ENCODE measurements at regions not wholly inside any gene's neighbourhood (a gene's known extent, or its start where the extent isn't known, plus 50 kb on each side); places are given as distances from the start of the nearest gene placed in this dataset.

DNA sequence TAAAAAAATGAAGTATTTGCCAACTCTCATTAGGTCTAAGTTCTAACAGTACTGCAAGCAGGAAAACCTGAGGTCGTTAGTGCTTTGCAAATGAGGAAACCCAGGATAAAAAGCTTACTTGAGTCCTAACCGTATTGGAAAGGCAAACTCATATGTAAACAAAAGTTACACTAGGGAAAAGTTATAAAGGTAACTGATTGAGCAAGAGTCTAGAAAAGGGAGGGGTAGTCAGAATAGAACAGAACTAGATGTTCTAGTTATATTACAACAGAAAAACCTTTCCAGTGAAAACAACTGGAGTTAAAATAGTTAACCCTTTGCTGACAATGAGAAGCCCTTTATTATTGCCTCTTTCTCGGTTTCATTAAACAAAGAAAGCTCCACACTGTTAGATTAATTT, 66.4 kb upstream of the MAOA start:
- no peak for DNase-seq

DNA sequence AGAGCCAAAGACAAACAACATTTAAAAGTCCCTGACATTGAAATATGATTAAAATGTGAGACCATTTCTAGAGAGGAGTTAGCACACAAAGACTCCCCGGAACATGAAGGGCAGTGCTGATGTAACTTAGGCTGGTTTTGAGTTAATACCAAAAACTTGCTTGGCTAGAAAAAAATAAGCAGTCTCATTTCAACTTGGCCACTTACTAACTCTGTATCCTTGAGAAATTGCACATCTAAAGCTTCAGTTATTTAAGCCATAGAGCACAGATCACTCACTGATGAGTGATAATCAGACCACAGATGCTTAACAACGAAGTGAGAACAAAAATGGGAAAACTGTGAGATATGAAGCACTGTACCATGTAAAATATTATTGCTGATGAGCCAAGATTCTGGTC, 65.9 kb upstream of the MAOA start:
- DNase-seq = no peak

DNA sequence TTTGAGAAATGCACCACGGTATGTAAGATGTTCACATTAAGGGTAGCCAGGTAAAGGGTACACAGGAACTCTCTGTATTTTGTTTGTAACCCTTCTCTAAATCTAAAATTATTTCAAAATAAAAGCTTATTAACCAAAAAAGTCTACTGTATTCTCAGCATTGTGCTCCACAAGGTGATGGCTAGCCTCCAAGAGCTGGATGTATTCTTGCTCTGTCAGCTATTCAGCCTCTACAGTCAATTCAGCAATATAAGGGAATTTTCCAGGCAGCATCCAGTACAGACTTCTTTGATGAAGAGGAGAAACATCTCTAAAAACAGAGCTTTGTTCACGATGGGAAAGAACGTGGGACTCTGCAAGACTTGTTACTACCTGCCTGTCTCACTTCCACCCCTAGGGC, 63.5 kb upstream of the MAOA start:
- DNase-seq = no peak

DNA sequence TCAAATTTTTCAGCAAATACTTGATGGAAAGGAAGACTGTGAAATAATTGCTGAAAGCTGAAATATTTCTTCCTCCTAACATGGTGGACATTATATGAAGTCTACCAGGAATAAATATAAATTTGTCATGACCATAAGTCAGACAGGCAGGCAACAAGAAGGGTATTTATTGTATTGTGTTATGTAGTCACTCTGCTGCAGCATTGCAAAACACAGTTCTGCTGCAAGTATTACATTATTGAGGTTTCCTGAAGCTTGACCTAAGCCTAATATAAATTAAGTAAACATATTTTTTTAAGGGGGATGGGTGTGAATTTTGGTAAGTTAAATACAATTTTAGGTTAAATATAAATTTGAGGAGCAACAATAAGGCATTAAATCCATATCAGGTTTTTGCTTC, 60.2 kb upstream of the MAOA start:
- no peak for DNase-seq

DNA sequence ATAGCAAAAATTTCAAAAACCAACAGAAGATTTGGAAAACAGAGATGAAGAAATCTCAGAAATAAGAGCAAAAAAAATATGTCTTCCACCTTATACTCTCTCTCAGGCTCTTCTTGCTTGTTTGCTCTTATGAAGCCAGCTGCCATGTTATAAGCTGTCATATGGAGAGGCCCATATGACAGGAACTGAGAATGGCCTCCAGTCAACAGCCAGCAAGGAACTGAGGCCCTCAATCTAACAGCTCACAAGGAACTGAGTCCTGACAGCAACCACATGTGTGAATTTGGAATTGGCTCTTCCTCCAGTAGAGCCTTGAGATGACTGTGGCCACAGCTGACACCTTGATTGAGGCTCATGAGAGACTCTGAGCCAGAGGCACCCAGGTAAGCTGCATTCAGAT, 51.3 kb upstream of the MAOA start:
- DNase-seq = no peak

DNA sequence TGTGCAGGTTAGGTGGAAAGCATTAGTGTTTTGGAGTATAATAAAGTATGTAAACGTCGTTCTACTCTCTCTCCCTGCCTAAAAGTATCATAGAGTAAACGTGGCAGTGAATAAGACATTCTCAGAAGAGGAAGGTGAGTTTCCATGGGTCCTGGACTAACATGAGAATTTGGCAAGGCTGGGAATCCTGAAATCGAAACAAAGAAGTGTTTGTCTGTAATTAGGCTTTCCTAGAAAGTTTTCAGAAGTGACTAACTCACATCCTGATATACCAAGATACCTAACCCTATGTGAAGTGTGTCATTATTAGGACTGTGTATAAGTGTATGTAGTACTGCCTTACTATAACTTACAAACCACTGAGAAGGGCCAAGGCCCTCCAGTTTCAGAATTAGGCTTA, 50.7 kb upstream of the MAOA start:
- no peak for DNase-seq

All from CD4-positive, alpha-beta T cell treated with Interleukin-12 subunit alpha and Interleukin-12 subunit beta, for 1 hour (primary cell).